NCI-H748 treated with DMSO at 0.1 percent for 48 hours (cell line): ENCODE measurements at regions not wholly inside any gene's neighbourhood (a gene's known extent, or its start where the extent isn't known, plus 50 kb on each side); places are given as distances from the start of the nearest gene placed in this dataset.
A peak's percentile ranks its signal among the peaks of the same experiment; 100 is the strongest.

Experiments
- DNase-seq: peaks from one replicate; lab custom pipeline; 2025; lab: John Stamatoyannopoulos, UW

DNA sequence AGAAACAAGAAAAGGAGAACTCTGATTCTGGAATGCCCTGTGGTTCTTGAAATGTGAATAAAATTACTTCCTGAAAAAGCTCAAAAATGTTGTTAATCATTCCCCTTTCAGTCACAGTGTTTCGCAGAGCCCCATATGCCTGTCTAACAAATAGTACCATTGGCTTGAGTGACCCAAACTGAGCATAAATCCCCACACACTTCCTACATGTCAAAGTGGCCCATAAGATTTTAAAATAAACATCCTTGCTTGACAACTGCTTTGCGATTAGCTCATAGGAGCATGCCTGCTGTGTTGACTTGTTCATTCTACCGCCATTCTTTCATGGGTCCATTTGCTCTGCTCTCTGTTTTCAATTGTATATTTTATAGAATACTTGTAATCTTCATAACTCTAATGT lies 377.8 kb upstream of the SMIM21 start:
- no peak for DNase-seq

DNA sequence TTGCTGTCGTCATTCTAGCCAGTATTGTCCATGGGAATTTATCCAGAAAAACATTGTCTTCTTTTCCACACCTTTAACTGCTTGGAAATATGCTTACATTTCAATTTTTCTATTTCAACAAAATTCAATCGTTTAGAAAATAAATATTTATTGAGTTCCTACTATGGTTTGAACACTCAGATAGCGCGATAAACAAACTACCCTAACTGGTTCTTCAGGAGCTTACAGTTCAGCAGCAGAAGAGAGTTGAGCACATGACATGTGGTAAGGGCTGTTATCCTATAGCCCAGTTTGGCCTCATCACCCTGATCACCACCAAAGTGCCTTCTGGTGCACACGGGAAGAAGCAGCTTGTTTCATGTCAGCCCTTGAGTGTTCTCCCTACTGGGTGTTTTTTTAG lies 375.2 kb upstream of the SMIM21 start:
- DNase-seq, result no peak

DNA sequence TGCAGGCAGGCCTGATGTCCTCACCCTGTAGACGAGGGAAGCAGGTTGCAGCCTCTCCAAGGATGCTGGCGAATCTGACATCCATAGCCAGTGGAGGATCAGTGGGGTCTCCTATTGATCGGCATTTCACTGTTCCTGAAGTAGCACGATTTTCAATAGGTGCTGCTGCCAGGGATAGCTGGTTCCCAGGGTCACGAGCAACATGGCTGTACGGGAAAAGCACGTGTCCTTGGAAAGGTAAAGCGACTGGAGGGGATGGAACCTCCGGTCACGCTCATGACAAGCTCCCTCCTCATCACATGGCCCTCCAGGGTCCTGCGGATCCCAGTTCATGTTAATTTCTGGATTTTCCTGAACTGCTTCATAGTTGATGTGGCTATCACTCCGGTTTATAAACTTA lies 373.7 kb upstream of the SMIM21 start:
- no peak for DNase-seq

DNA sequence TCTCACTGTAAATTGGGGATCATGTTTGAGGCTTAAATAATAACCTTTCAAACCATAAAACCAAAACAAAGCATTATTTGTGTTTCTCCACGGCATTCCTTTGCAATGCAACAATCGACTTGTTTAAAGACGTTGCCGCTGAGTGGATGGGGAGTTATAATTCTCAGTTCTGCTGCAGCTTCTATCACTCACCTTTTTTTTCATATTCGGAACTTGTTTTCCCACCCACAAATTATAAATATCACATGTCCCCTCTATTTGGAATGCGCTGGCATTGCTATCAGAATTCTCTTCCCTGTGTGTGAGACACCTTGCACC lies 372.8 kb upstream of the SMIM21 start:
- DNase-seq, result no peak

DNA sequence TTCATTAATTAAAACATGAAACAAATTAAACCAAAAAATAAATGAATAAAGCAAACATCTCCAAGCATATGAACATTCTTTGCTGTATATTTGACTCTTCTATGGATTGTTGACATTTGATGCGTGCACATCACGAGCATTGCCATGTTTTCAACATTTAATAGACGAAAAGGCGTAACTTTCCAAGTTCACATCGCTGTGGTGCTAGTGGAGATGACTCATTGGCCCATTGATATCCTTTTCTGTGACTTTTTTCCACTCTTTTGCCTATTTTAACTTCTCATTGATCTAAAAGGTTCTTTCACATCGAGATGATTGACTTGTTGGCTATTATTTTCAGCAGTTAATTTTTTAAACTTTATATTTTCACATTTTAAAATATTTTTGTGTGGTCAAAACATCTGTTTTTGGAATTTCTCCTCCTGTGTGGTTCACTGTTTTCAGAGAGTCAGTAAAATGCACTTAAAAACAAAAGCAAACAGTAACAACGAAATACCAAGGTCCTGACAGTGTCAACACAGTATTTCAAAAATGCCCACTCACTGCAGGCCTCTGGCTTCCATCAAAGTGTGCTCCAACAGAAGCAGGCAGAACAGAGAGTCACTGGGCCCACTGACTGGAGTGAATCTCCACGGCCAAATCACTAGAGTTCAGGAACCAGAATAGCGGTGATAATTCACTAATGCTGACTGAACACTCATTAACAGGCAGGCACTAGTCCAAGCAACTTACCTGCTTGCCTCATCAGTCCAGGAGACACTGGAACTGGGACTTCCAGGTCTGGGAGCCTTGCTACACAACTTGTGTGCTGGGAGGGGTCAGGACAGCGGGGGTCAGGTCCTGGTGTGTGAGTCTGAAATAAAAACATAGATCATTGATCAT lies 372.2 kb upstream of the SMIM21 start:
- no peak for DNase-seq

DNA sequence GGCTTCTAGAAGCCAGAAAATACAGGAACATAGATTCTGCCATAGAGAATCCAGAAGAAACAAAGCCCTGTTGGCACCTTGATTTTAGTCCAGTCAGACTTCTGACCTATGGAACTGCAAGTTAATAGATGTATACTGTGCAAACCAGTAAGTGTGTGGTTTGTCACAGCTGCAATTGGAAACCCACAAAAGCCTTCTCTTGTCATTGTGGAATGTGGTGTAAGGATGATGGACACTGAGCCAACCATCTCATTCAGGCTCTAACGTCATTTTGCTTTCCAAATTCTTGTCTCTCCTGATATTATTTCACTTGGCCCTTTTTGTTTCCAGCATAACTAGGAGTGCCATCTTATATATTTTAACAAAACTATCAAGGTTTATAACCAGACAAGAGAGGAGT lies 369.5 kb upstream of the SMIM21 start:
- no peak for DNase-seq

DNA sequence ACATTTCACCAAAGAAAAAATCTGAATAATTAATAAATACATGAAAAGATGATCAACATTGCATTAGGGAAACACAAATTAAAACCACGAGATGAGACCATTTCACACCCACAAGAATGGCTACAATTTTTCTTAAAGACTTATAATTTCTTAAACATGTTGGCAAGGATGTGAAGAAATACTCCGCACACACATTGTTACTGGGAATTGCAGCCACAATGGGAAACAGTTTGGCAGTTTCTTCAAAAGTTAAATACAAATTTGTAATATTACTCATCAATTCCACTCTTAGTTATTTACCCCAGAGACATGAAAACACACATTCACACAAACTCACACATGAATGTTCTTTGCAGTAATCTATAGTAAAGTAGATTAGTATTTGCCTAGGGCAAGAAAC lies 363.3 kb upstream of the SMIM21 start:
- DNase-seq, result no peak

DNA sequence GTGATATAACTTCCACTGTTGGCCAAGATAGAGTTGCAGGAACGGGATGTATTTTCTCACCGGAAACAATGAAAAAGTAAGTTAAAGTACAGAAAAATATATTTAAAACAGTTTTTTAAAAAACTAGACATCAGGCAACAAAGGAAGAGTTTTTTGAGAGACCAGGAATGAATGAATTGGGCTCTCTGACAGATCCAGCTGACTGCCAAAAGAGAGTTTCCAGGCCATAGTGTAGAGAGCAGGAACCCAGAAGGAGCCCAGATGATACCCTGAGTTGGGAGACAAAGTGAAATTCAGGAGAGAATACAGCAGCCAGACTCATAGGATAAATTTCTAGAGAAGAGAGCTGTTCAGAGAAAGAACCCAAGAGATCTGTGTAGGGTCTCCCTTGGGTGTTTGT lies 362.6 kb upstream of the SMIM21 start:
- no peak for DNase-seq

DNA sequence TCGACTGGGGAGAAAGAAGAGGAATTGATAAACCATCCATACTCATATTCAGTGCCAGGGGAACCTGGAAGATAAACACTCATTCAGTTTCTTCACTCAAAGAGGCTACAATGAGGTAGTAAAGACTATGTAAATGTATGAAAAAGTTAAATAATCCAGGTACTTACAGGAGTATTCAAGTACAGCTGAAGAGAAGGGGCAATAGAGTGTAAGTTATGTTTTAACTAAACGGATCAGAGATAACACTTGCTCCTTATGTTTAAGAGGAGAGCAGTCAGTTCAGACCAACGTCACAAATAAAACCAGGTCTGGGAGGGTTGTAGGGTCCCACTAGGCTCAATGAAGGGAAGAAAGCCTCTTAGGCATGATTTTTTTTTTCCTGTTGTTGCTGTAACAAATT lies 358.3 kb upstream of the SMIM21 start:
- DNase-seq, result no peak

DNA sequence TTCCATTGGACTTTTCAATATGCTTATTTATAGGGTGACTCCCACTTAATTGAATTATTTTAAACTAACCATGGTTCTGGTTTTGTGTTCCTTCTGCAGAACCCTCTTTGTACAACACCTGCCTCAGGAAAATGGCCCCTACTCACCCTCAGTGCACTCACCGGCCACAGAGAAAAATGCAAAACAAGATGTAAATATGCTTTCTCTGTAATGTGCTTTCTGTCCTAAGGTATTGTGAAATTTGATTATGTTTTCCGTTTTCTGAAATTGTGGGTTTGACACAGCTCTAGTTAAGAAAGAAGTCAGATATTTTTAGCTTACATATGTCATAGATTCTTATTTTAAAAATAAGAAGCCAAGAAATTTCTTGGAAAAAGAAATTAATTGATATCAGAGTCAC lies 357.7 kb upstream of the SMIM21 start:
- no peak for DNase-seq

DNA sequence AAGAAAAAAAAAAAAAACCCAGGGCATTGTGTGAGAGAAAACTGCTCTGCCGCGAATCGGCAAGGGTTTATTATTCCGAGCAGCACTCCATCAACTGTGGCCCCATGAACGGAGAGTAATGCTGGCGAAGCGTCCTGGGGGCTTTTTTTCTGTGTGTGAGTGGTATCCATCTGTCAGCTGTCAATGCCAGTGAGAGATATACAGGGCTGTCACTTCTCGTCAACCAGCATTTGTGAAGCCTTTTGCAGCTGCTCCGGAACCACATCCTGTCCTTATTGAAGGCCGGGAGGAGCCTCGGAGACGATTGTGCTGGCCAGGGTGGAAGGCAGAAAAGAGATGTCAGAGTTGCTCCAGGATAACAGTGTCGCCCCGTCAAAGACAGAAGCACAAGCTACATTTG lies 356.9 kb upstream of the SMIM21 start:
- DNase-seq, result peak; percentile 44

DNA sequence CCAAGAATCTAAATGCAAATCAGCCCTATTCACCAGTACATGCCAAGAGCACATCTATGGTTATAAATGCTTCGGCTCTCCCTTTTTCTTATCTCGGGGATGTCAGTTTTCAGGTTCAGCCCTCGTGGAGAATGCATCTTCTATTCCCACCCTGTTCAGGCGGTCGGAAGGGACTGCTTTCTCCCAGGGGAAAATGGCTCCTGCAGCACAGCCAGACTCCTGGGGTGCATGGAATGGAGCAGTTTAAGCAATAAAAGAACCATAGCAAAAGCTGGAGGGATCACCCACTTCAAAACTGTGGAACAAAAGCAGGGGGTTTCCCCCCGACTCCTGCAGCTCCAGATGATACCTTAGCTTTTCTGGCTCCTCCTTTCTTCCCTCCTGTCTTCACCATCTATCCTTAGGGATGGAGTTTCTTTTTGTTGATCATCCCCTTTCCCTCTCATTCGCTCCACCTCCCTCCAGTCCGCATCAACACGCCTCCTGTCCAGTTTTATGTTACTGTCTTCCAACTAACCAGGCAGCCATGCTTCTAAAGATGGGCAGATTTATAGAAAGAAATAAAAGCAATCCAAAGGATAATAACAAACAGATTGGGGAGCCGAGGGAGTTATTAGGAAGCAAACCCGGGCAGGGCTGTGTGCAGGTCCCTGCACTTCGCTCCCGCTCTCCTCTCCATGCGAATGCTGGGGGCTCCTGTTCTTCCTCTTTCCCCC lies 356.2 kb upstream of the SMIM21 start:
- peak; percentile 26 for DNase-seq

DNA sequence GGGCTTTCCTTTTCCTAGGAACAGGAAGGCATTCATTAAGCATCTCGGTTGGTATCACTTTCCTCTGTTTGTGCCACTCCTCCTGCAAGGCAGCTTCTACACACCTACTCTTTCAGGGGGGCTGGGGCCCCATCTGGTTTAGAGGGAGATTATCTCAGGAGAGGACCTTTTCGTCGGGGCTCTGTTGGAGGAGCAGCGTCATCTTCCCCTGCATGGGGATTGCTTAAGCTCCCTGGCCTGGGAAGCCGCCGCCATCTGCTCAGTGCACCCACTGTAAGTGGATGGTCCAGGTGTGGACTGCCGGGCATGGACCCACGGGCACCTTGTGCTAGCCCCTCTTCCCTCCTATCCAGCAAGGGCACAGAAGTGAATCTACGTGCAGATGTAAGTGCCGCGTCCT lies 355.3 kb upstream of the SMIM21 start:
- no peak for DNase-seq

DNA sequence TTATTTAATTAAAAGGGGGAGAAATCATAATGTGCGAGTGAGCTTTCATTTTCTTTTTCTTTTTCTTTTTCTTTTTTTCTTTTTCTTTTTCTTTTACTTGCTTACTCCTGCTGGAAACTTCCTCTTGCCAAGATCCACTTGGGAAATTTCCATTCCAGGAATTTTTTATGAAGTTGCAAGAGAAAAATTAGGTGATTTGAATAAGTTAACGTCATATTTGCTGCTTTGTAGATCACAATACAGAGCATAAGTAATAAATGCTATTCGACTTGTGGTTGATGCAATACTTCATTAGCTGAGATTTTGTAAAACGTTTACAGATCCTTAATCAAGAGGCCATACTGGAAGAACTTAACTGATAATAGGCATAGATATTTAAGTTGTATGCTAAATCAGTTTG lies 354.7 kb upstream of the SMIM21 start:
- no peak for DNase-seq

DNA sequence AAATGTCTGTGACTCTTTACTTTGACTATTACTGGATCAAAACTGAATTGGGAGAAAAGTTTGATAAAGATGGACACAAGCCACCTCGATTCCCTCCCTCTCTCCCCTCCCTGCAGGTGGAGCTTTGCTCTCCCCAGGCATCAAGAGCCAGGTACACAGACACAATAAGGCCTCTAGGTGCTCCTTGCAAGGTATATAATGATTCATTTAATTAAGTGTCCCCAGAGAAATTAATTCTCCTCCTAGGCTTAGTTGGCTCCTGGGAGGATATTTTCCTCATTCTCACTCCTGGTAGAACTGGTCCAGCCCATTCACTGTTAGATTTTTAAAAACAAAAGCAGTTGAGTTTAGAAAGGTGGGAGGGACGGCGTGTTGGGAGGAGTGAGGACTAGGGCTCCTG lies 352.4 kb upstream of the SMIM21 start:
- no peak for DNase-seq

DNA sequence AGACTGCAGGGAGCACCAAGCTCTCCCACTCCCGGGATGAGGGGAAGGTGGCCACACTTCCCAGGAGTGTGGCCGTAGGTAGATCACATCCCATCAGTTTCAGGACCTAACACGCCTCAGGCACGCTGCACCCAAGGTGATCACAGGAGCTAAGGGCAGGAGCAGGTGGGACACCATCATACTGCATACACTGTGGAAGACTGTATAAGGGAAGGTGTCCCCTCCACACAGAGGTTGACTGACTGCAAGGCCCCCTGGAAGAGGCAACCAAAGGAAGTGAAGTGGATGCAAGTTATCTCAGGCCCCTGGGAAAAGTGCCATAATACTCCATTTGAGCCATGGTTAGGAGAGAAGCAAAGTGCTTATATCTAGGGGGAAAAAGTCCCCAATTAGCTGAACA lies 351.9 kb upstream of the SMIM21 start:
- no peak for DNase-seq

DNA sequence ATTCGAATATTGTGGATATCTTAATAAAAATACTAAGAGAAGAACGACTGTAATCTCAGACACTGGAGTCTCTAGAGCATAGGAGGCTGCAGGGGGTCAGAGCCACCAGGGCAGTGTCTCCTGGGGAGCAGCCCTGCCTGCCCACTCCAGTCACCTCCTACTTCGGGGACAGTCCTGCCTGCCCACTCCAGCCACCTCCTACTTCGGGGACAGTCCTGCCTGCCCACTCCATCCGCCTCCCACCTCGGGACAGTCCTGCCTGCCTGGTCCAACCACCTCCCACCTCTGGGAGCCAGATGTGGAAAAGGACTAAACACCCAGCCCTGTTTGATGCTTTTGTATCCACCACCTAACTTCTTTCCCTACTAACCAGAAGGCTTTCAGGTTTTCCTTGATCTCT lies 350.1 kb upstream of the SMIM21 start:
- no peak for DNase-seq

DNA sequence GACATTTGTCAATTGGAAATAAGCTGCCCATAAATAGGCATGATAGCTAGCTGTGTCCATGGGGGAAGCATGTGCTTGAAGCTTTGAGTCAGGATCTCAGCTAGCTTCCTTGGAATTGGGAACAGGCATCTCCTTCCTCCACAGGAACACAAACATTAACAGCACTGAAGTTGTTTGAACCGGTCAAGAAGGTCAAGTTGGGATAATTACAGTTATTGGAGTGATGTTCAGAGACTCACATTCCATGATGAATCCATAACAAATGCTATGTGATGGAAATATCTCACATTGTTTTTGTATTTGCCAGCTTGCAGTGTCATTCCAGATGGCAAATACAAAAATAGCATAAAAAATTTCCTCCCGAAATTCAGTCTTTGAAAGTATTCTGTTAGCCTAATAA lies 347.6 kb upstream of the SMIM21 start:
- DNase-seq, result no peak

DNA sequence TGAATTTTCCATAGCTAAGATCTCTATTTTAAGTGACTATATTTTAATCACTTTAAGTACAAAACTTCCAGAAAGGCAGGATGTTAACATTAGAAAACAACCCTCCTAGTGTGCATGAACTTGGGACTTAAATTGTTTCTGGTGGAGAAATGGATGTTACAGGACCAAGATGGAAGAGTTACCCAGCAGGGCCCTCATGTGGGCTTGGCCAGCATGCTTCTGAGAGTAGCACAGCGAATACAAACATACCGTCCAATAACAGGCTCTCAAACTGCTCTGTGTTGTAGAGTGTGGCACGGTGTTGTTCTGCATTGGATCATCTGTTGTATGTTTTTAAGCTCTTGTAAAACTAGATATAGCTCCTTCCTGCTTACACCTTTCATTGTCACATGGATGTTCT lies 346.1 kb upstream of the SMIM21 start:
- no peak for DNase-seq

DNA sequence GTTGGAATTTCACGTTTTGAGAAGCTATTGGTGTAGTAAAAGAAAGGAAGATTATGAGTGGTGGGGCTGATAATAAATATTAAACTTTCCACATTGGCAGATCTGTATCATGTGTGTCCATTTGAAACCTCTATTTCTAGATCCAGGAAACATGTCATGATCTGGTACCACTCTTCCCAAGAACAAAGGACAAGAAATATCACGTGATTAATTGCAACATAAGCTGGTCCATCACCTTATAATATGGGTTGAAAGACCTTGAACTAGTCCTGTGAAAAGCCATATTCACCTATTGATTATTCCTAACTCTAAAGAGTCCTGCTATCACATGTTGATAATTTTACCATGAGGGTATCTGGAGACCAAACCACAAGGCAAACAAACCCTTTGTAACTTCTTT lies 335.3 kb upstream of the SMIM21 start:
- DNase-seq, result no peak

DNA sequence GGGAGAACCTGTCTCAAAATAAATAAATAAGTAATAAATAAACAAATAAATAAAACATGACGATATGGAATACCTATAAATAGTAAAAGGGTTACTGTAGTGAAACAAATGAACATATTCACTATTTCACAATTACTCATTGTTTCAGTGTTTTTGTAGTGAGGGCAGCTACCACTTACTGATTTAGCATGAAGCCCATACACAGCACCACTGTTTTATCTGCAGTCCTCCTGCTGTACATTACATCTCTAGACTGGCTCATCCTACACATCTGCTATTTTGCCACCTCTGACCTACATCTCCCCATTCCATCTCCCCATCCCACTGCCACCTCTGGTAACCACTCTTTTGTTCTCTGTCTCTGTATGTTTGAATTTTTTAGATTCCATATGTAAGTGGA lies 332.7 kb upstream of the SMIM21 start:
- DNase-seq, result no peak

DNA sequence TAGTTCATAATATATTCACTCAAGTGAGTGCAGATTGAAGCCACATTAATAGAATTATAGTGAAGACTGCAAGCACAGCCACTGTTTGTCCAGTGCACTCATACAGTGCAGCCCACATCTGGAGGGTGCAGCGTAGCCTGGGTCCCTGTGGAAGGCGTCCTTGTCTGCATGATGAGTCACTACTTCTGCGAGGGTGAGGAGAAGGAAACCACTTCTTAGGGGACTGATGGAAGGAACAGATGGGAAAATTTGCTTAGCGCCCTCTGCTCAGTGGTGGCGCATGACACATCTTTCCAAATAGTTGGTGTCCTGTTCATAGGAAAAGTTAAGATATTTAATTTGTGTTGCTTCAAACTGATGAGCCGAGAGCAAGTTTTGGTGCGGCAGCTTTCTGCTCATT lies 330.4 kb upstream of the SMIM21 start:
- no peak for DNase-seq

DNA sequence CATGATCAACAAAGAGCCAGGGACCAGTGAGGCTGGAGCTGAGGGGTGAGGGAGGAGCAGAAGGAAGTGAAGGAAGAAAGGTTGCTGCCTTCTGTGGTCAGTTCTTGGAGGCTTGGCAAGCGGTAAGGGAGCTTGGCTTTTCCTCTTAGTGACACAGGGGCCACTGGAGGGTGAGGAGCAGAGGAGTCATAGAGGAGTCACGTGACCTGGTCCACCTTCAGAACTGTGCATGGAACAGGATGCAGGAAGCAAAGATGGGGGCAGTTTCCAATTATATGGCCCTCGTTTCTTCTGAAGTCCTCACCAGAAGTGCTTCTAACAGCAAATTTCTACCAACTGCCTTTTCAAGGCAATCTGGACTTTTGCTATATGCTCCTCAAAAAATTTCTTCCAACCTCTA lies 326.9 kb upstream of the SMIM21 start:
- no peak for DNase-seq

DNA sequence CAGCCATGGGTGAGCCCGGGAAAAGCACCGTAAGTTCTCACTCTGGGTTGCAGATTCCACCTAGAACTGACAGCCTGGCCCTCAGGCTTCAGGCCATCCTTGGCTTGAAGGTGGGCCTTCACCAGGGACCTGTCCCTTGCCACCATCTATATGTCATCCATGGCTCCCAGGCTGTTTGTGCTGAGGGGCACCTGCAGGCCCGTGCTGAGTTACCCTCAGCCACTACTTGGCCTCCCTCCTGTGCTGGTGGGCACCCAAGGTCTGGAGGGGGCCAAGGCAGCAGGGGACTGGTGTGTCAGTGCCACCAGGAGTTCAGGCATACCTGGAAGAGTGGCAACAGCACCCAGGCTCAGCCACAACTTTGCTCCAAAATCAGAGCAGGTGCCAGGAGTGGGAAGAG lies 326.2 kb upstream of the SMIM21 start:
- DNase-seq, result no peak
